GM12878 (cell line): ENCODE measurements at regions not wholly inside any gene's neighbourhood (a gene's known extent, or its start where the extent isn't known, plus 50 kb on each side); places are given as distances from the start of the nearest gene placed in this dataset.

Experiments
- ATAC-seq: fragments of 200-7000 bp; cut with Tn5 transposase; 3 replicates; pipeline ENCODE4 v1.9.1; 2020; ENCODE audit warnings: mild to moderate bottlenecking, moderate library complexity
- BruUV-seq: library from RNA; stranded (reverse); fragments of 400-500 nt; replicated peaks from 2 replicates; lab custom pipeline; 2021; lab: Mats Ljungman, UMichigan
- CTCF ChIA-PET: fragments of 300-600 bp; sonication (Branson Sonifier 250); formaldehyde crosslinking; extraction: SDS; loops from one replicate; lab custom pipeline; 2021; ENCODE audit warnings: inconsistent platforms; lab: Yijun Ruan, JAX
- POLR2A ChIA-PET: fragments of 350-600 bp; formaldehyde crosslinking; extraction: SDS; loops from one replicate; lab custom pipeline; 2021; ENCODE audit warnings: inconsistent platforms; lab: Charles Lee
- RAD21 ChIA-PET: fragments of 300-600 bp; sonication (Branson Sonifier 250); formaldehyde crosslinking; loops from one replicate; lab custom pipeline; 2023; ENCODE audit warnings: antibody characterized with exemption; ENCODE audit not compliant: unreplicated experiment; lab: Charles Lee
- SMC1A ChIA-PET: fragments of 300-600 bp; sonication (Branson Sonifier 250); formaldehyde crosslinking; loops from one replicate; lab custom pipeline; 2023; ENCODE audit not compliant: unreplicated experiment, uncharacterized antibody; lab: Charles Lee
- DNase-seq: peaks from one replicate; pipeline ENCODE4 v3.0.0-alpha.2; 2011; ENCODE audit warnings: low read depth, low spot score
- FAIRE-seq: peaks from 3 replicates; lab custom pipeline; 2011; peaks lifted over from hg19 to GRCh38; lab: Jason Lieb, UNC
- H2AFZ ChIP-seq: 2 replicates; pipeline ENCODE4 v1.6.0; 2011; ENCODE audit warnings: low read depth, low read length, control low read depth; ENCODE audit not compliant: control insufficient read depth
- H3K27ac ChIP-seq: 2 replicates; pipeline ENCODE4 v1.5.1; 2011; ENCODE audit warnings: control low read depth; ENCODE audit not compliant: control insufficient read depth, insufficient read depth
- H3K27me3 ChIP-seq, 2 experiments: replicated peaks in 1 of 2; 2 replicates each; pipeline versions ENCODE4 v1.6.0 to v1.6.1; 2011; ENCODE audit warnings: low read length in 1 of 2; ENCODE audit not compliant: control insufficient read depth in 2 of 2, insufficient read depth in 2 of 2
- H3K36me3 ChIP-seq, 2 experiments: 2 replicates each; pipeline ENCODE4 v1.5.1; 2011; ENCODE audit warnings: low read length in 1 of 2; ENCODE audit not compliant: control insufficient read depth in 2 of 2, insufficient read depth in 2 of 2
- H3K4me1 ChIP-seq: 2 replicates; pipeline ENCODE4 v1.6.1; 2011; ENCODE audit warnings: mild to moderate bottlenecking, low read length, moderate library complexity, mixed read lengths; ENCODE audit not compliant: control insufficient read depth, insufficient read depth
- H3K4me2 ChIP-seq: 2 replicates; pipeline ENCODE4 v1.6.0; 2011; ENCODE audit warnings: control low read depth; ENCODE audit not compliant: control insufficient read depth, insufficient read depth
- H3K4me3 ChIP-seq: fragments of 200-600 bp; sonication (generic); 2 replicates; pipeline ENCODE4 v1.5.1; 2016
- H3K79me2 ChIP-seq: 2 replicates; pipeline ENCODE4 v1.6.0; 2011; ENCODE audit warnings: low read length; ENCODE audit not compliant: control insufficient read depth, insufficient read depth
- H3K9ac ChIP-seq: 2 replicates; pipeline ENCODE4 v1.8.0; 2011; ENCODE audit warnings: low read length, control low read depth, mixed read lengths; ENCODE audit not compliant: control insufficient read depth, insufficient read depth
- H3K9me3 ChIP-seq: replicated peaks from 3 replicates; pipeline ENCODE4 v1.5.1; 2011; ENCODE audit warnings: mild to moderate bottlenecking, low read length; ENCODE audit not compliant: control insufficient read depth, insufficient read depth
- H4K20me1 ChIP-seq: 2 replicates; pipeline ENCODE4 v1.6.0; 2011; ENCODE audit not compliant: control insufficient read depth, insufficient read depth
- BHLHE40 ChIP-seq, 2 experiments: fragments of 450-650 bp in 1 of 2; IDR thresholded peaks; 2 replicates each; pipeline ENCODE4 v1.6.1; 2011 to 2017; ENCODE audit warnings: low read depth in 2 of 2, borderline replicate concordance in 1 of 2, improper control_type of control experiment in 1 of 2, low read length in 1 of 2, mild to moderate bottlenecking in 1 of 2
- CBX5 ChIP-seq: sonication (generic); IDR thresholded peaks from 2 replicates; pipeline ENCODE4 v1.6.1; 2016; ENCODE audit warnings: low read depth, moderate library complexity, mild to moderate bottlenecking, inconsistent platforms
- EGR1 ChIP-seq, 2 experiments: IDR thresholded peaks; 1 replicate in 1 of 2; 2 replicates in 1 of 2; pipeline ENCODE4 v1.6.1; 2011 to 2012; ENCODE audit warnings: low read depth in 2 of 2, low read length in 2 of 2, borderline replicate concordance in 1 of 2, mild to moderate bottlenecking in 1 of 2, moderate library complexity in 1 of 2
- ESRRA ChIP-seq: IDR thresholded peaks from 2 replicates; pipeline ENCODE4 v1.6.1; 2012; ENCODE audit warnings: mild to moderate bottlenecking, low read length, improper control_type of control experiment
- IRF4 ChIP-seq: IDR thresholded peaks from 2 replicates; pipeline ENCODE4 v1.6.1; 2011; ENCODE audit warnings: low read depth, low read length
- JUND ChIP-seq: IDR thresholded peaks from 2 replicates; pipeline ENCODE4 v1.6.1; 2012; ENCODE audit warnings: low read depth, mild to moderate bottlenecking, low read length, improper control_type of control experiment, moderate library complexity
- MEF2B ChIP-seq: fragments of 450-650 bp; IDR thresholded peaks from 2 replicates; pipeline ENCODE4 v1.6.1; 2018; ENCODE audit warnings: mild to moderate bottlenecking, moderate library complexity; ENCODE audit not compliant: partially characterized antibody, poor library complexity, severe bottlenecking
- MYC ChIP-seq: IDR thresholded peaks from 2 replicates; pipeline ENCODE4 v1.6.1; 2011; ENCODE audit warnings: mild to moderate bottlenecking, low read length, moderate library complexity, inconsistent platforms; ENCODE audit not compliant: insufficient read depth, insufficient replicate concordance, insufficient read length, severe bottlenecking
- NFIC ChIP-seq: IDR thresholded peaks from 2 replicates; pipeline ENCODE4 v1.6.1; 2012; ENCODE audit warnings: low read depth, mild to moderate bottlenecking, inconsistent platforms, low read length, moderate library complexity
- SMC3 ChIP-seq: IDR thresholded peaks from 2 replicates; pipeline ENCODE4 v1.6.1; 2011; ENCODE audit warnings: low read length, improper control_type of control experiment, borderline replicate concordance
- ZNF384 ChIP-seq: IDR thresholded peaks from 2 replicates; pipeline ENCODE4 v1.6.1; 2012; ENCODE audit warnings: low read depth, mild to moderate bottlenecking, low read length, improper control_type of control experiment, borderline replicate concordance
- ZZZ3 ChIP-seq: IDR thresholded peaks from 2 replicates; pipeline ENCODE4 v1.6.1; 2011; ENCODE audit warnings: low read depth; ENCODE audit not compliant: control insufficient read depth, insufficient read length
- WGBS: methylation state at CpG from one replicate; pipeline ENCODE4 v1.1.6; 2016; ENCODE audit warnings: low lambda C conversion rate; ENCODE audit not compliant: insufficient replicate concordance, insufficient coverage; ENCODE audit errors: missing lambda C conversion rate; 5-methylcytosine and 5-hydroxymethylcytosine counted together
- in situ Hi-C: fragments of 300-500 bp; cut with MboI; formaldehyde crosslinking; loops from 9 replicates; pipeline ENCODE4 v1.14.3; 2018; ENCODE audit warnings: mixed read lengths
- intact Hi-C: fragments of 100-400 bp; cut with micrococcal nuclease; formaldehyde crosslinking; loops from one replicate; pipeline ENCODE4 v1.14.2; 2022; ENCODE audit not compliant: unreplicated experiment
- TF ChIP-seq, protein P1 (sequence below): fragments of 450-650 bp; IDR thresholded peaks from 2 replicates; pipeline ENCODE4 v1.6.1; 2017; ENCODE audit warnings: mild to moderate bottlenecking, moderate library complexity
- TF ChIP-seq, protein P2 (sequence below): fragments of 450-650 bp; IDR thresholded peaks from 2 replicates; pipeline ENCODE4 v1.6.1; 2016; ENCODE audit warnings: mild to moderate bottlenecking
- TF ChIP-seq, protein P3 (sequence below): fragments of 450-650 bp; conservative IDR thresholded peaks from 2 replicates; pipeline ENCODE4 v1.6.1; 2017; ENCODE audit warnings: mild to moderate bottlenecking, moderate library complexity

DNA sequence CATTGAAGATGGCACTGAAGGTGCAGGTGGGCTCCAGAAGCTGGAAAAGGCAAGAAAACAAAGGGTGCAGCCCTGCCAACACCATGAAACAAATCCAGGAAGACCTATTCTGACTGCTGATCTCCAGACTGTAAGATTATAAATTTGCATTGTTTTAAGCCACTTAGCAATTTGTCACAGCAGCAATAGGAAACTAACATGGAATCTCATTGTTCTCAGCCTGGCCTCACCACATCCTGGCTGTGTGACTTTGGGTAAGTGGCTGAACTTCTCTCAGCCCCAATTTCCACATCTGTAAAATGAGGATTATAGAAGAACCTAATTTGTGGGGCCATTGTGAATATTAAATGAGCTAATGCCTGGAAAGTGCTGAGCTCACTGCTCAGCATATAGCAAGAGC, 160.4 kb upstream of the MAFB start (continued):
- TF ChIP-seq, protein P1, sequence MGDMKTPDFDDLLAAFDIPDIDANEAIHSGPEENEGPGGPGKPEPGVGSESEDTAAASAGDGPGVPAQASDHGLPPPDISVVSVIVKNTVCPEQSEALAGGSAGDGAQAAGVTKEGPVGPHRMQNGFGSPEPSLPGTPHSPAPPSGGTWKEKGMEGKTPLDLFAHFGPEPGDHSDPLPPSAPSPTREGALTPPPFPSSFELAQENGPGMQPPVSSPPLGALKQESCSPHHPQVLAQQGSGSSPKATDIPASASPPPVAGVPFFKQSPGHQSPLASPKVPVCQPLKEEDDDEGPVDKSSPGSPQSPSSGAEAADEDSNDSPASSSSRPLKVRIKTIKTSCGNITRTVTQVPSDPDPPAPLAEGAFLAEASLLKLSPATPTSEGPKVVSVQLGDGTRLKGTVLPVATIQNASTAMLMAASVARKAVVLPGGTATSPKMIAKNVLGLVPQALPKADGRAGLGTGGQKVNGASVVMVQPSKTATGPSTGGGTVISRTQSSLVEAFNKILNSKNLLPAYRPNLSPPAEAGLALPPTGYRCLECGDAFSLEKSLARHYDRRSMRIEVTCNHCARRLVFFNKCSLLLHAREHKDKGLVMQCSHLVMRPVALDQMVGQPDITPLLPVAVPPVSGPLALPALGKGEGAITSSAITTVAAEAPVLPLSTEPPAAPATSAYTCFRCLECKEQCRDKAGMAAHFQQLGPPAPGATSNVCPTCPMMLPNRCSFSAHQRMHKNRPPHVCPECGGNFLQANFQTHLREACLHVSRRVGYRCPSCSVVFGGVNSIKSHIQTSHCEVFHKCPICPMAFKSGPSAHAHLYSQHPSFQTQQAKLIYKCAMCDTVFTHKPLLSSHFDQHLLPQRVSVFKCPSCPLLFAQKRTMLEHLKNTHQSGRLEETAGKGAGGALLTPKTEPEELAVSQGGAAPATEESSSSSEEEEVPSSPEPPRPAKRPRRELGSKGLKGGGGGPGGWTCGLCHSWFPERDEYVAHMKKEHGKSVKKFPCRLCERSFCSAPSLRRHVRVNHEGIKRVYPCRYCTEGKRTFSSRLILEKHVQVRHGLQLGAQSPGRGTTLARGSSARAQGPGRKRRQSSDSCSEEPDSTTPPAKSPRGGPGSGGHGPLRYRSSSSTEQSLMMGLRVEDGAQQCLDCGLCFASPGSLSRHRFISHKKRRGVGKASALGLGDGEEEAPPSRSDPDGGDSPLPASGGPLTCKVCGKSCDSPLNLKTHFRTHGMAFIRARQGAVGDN: no peak
- TF ChIP-seq CBX5 (no peak), ZZZ3 (no peak), BHLHE40 (IDR thresholded peaks at IDR 0.05; ENCODE audit: borderline replicate concordance in 1 of 2, low read depth in 2 of 2, low read length in 1 of 2) (no peak), EGR1 (IDR thresholded peaks at IDR 0.05; ENCODE audit: borderline replicate concordance in 1 of 2, low read depth in 2 of 2, low read length in 2 of 2) (no peak)

DNA sequence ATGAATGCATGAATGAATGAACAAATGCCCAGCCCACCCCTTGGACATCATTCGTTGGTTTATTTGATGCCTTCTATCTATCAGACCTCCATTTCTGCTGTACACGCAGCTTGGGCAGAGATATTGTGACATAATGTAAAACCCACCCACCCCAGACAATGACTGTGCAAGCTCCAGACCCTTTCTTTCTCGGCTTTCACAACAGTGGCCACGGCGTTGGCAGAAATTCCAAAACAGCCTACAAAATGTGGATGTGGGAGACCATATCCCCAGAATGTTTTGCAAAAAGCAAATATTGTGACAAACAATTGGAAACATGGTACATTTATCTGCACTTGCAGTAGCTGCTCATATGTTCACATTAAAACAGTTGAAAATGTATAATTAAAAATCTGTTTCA, 162.0 kb upstream of the MAFB start:
- intact Hi-C loops (no loop called here), in situ Hi-C loops (no loop called here)
- Histone ChIP-seq H3K27ac (no peak overlapping the region), H3K79me2 (no peaks in the 10 kb centered on the region), H3K4me1 (no peaks in the 10 kb centered on the region), H3K4me3 (no peak overlapping the region), H3K27me3 (no peaks in the 10 kb centered on the region; a peak in 1 of 4 replicates), H3K36me3 (no peaks in the 10 kb centered on the region), H4K20me1 (no peaks in the 10 kb centered on the region), H3K9ac (no peak overlapping the region), H3K9me3 (no peaks in the 10 kb centered on the region), H3K4me2 (no peak overlapping the region), H2AFZ (no peak overlapping the region)
- ChIA-PET CTCF (no interaction called here), RAD21 (no interaction called here), POLR2A (no interaction called here), SMC1A (no interaction called here)
- FAIRE-seq (no peak), ATAC-seq (no peak), DNase-seq (no peak)
- 49% methylated on average over 5 of the region's 5 CpGs for WGBS
- BruUV-seq: no TSS peak
- TF ChIP-seq MEF2B: no peak
- no peak for TF ChIP-seq SMC3
- TF ChIP-seq, protein P2, sequence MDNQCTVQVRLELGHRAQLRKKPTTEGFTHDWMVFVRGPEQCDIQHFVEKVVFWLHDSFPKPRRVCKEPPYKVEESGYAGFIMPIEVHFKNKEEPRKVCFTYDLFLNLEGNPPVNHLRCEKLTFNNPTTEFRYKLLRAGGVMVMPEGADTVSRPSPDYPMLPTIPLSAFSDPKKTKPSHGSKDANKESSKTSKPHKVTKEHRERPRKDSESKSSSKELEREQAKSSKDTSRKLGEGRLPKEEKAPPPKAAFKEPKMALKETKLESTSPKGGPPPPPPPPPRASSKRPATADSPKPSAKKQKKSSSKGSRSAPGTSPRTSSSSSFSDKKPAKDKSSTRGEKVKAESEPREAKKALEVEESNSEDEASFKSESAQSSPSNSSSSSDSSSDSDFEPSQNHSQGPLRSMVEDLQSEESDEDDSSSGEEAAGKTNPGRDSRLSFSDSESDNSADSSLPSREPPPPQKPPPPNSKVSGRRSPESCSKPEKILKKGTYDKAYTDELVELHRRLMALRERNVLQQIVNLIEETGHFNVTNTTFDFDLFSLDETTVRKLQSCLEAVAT: no peak
- no peak for TF ChIP-seq IRF4
- TF ChIP-seq MYC: no peak
- TF ChIP-seq ZNF384: no peak
- no peak for TF ChIP-seq NFIC
- no peak for TF ChIP-seq JUND
- TF ChIP-seq ESRRA: no peak
- TF ChIP-seq, protein P3, sequence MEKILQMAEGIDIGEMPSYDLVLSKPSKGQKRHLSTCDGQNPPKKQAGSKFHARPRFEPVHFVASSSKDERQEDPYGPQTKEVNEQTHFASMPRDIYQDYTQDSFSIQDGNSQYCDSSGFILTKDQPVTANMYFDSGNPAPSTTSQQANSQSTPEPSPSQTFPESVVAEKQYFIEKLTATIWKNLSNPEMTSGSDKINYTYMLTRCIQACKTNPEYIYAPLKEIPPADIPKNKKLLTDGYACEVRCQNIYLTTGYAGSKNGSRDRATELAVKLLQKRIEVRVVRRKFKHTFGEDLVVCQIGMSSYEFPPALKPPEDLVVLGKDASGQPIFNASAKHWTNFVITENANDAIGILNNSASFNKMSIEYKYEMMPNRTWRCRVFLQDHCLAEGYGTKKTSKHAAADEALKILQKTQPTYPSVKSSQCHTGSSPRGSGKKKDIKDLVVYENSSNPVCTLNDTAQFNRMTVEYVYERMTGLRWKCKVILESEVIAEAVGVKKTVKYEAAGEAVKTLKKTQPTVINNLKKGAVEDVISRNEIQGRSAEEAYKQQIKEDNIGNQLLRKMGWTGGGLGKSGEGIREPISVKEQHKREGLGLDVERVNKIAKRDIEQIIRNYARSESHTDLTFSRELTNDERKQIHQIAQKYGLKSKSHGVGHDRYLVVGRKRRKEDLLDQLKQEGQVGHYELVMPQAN: no peak
